Activated naive CD4-positive, alpha-beta T cell treated with anti-CD3 and anti-CD28 coated beads, Interleukin-2, amount 50 U/mL, for 72 hours (primary cell): ENCODE measurements at regions not wholly inside any gene's neighbourhood (a gene's known extent, or its start where the extent isn't known, plus 50 kb on each side); places are given as distances from the start of the nearest gene placed in this dataset.
A peak's percentile ranks its signal among the peaks of the same experiment; 100 is the strongest.
"Not testable (repeated sequence)": the region's sequence is repeated elsewhere in the genome, so short reads cannot be mapped to it uniquely, and the experiment has no call there.

Source experiments
- ATAC-seq, 2 donors: fragments of 150-1000 bp; cut with Tn5 transposase; 2 replicates each; pipeline ENCODE4 v1.10.0; 2021; ENCODE audit warnings: mild to moderate bottlenecking in 2 of 2, moderate library complexity in 2 of 2
- DNase-seq, 2 donors: peaks; one replicate each; pipeline ENCODE4 v3.0.0; 2021 to 2022; ENCODE audit warnings: low spot score in 2 of 2
- H3K27ac Mint-ChIP-seq, 2 donors: one replicate each; pipeline ENCODE4 v1.8.0; 2022; ENCODE audit warnings: mild to moderate bottlenecking in 2 of 2, mixed read lengths in 2 of 2
- H3K36me3 Mint-ChIP-seq, 2 donors: one replicate each; pipeline ENCODE4 v1.8.0; 2022; ENCODE audit warnings: mixed read lengths in 2 of 2
- H3K9me3 Mint-ChIP-seq, 2 donors: one replicate each; pipeline ENCODE4 v1.8.0; 2022; ENCODE audit warnings: mixed read lengths in 2 of 2

GRCh38 chr15:30195355-30196008 is 60.6 kb downstream of the GOLGA8T start:
- ATAC-seq (peak in 1 of 2 donors; percentile 39), DNase-seq (peak in 1 of 2 donors; percentile 4)
- H3K36me3 Mint-ChIP-seq, H3K9me3 Mint-ChIP-seq, H3K27ac Mint-ChIP-seq: not testable (repeated sequence)

GRCh38 chr15:30196009-30196375 is 61.1 kb downstream of the GOLGA8T start:
- H3K36me3 Mint-ChIP-seq, H3K27ac Mint-ChIP-seq, H3K9me3 Mint-ChIP-seq: not testable (repeated sequence)
- ATAC-seq (peak; percentile 56 to 74), DNase-seq (peak in 1 of 2 donors; percentile 42)

- not testable (repeated sequence) for DNase-seq, H3K27ac Mint-ChIP-seq, H3K9me3 Mint-ChIP-seq, H3K36me3 Mint-ChIP-seq, ATAC-seq
These were observed 61.9 kb downstream of the GOLGA8T start for GRCh38 chr15:30196769-30197168.

GRCh38 chr15:30201517-30201916 is 66.7 kb downstream of the GOLGA8T start:
- not testable (repeated sequence) for ATAC-seq, H3K27ac Mint-ChIP-seq, H3K36me3 Mint-ChIP-seq, DNase-seq, H3K9me3 Mint-ChIP-seq

GRCh38 chr15:30213733-30214132 is 78.9 kb downstream of the GOLGA8T start:
- DNase-seq, H3K27ac Mint-ChIP-seq, H3K36me3 Mint-ChIP-seq, ATAC-seq, H3K9me3 Mint-ChIP-seq: not testable (repeated sequence)

GRCh38 chr15:30221803-30222202 is 87.0 kb downstream of the GOLGA8T start:
- H3K36me3 Mint-ChIP-seq, DNase-seq, H3K9me3 Mint-ChIP-seq, H3K27ac Mint-ChIP-seq, ATAC-seq: not testable (repeated sequence)

- not testable (repeated sequence) for H3K9me3 Mint-ChIP-seq, DNase-seq, H3K27ac Mint-ChIP-seq, H3K36me3 Mint-ChIP-seq
- peak in 1 of 2 donors; percentile 52 for ATAC-seq
These were observed 88.1 kb downstream of the GOLGA8T start for GRCh38 chr15:30222798-30223591.

GRCh38 chr15:30225233-30225891 is 90.5 kb downstream of the GOLGA8T start:
- not testable (repeated sequence) for DNase-seq, H3K36me3 Mint-ChIP-seq, ATAC-seq, H3K9me3 Mint-ChIP-seq, H3K27ac Mint-ChIP-seq

GRCh38 chr15:30261432-30262141 is 126.7 kb downstream of the GOLGA8T start:
- not testable (repeated sequence) for H3K9me3 Mint-ChIP-seq, DNase-seq, H3K36me3 Mint-ChIP-seq, H3K27ac Mint-ChIP-seq
- peak; percentile 13 to 22 for ATAC-seq

- not testable (repeated sequence) for H3K27ac Mint-ChIP-seq, H3K36me3 Mint-ChIP-seq, H3K9me3 Mint-ChIP-seq, DNase-seq
- ATAC-seq: peak; percentile 79 to 81
These were observed 127.2 kb downstream of the GOLGA8T start for GRCh38 chr15:30262142-30262460.

GRCh38 chr15:30264000-30264399 is 129.1 kb downstream of the GOLGA8T start:
- not testable (repeated sequence) for ATAC-seq

GRCh38 chr15:30295150-30295844 is 98.0 kb downstream of the CHRFAM7A start:
- H3K9me3 Mint-ChIP-seq, DNase-seq, H3K36me3 Mint-ChIP-seq, ATAC-seq, H3K27ac Mint-ChIP-seq: not testable (repeated sequence)

More at GRCh38 chr15:30264000-30264399, 129.1 kb downstream of the GOLGA8T start:
- not testable (repeated sequence) for H3K36me3 Mint-ChIP-seq, H3K9me3 Mint-ChIP-seq, DNase-seq, H3K27ac Mint-ChIP-seq

- not testable (repeated sequence) for ATAC-seq, H3K27ac Mint-ChIP-seq, H3K36me3 Mint-ChIP-seq, DNase-seq, H3K9me3 Mint-ChIP-seq
These were observed 89.4 kb downstream of the CHRFAM7A start for GRCh38 chr15:30303968-30304367.
